Spleen (tissue), 7 donors: ENCODE measurements at regions not wholly inside any gene's neighbourhood (a gene's known extent, or its start where the extent isn't known, plus 50 kb on each side); places are given as distances from the start of the nearest gene placed in this dataset.

Experiments
- POLR2A ChIP-seq, 3 donors: fragments of 450-650 bp; IDR thresholded peaks; one replicate each; pipeline ENCODE4 v1.5.1; 2017; ENCODE audit warnings: antibody characterized with exemption in 3 of 3, mild to moderate bottlenecking in 1 of 3
- POLR2AphosphoS5 ChIP-seq, 3 donors: sonication (generic); formaldehyde crosslinking; IDR thresholded peaks; one replicate each; pipeline ENCODE4 v1.5.1; 2017; ENCODE audit warnings: antibody characterized with exemption in 3 of 3
- TF ChIP-seq, protein P1 (sequence below), 11 experiments: fragments of 200-600 bp in 7 of 11; fragments of 450-650 bp in 4 of 11; sonication (generic) in 4 of 11; IDR thresholded peaks in 8 of 11; conservative IDR thresholded peaks in 3 of 11; 1 replicate in 7 of 11; 2 replicates in 4 of 11; pipeline versions ENCODE4 v1.4.0 to v1.8.0; 2016 to 2021; ENCODE audit warnings: antibody characterized with exemption in 11 of 11, inconsistent platforms in 4 of 11, mild to moderate bottlenecking in 1 of 11
- donor health status: DM: no; HTN: no; CAD: no; lungs with moderate emphysema.
- donor health status: DM: no; HTN: no; CAD: no.
- donor health status: DM: no; HTN: no; CAD: no.

GRCh38 chr13:64314331-64314730 lies 2898.7 kb upstream of the PCDH20 start:
- TF ChIP-seq POLR2A (IDR thresholded peaks at IDR 0.05) (no peak), POLR2AphosphoS5 (IDR thresholded peaks at IDR 0.05) (no peak)
- TF ChIP-seq, protein P1, sequence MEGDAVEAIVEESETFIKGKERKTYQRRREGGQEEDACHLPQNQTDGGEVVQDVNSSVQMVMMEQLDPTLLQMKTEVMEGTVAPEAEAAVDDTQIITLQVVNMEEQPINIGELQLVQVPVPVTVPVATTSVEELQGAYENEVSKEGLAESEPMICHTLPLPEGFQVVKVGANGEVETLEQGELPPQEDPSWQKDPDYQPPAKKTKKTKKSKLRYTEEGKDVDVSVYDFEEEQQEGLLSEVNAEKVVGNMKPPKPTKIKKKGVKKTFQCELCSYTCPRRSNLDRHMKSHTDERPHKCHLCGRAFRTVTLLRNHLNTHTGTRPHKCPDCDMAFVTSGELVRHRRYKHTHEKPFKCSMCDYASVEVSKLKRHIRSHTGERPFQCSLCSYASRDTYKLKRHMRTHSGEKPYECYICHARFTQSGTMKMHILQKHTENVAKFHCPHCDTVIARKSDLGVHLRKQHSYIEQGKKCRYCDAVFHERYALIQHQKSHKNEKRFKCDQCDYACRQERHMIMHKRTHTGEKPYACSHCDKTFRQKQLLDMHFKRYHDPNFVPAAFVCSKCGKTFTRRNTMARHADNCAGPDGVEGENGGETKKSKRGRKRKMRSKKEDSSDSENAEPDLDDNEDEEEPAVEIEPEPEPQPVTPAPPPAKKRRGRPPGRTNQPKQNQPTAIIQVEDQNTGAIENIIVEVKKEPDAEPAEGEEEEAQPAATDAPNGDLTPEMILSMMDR (IDR thresholded peaks at IDR 0.05 in 8 of 11, conservative IDR thresholded peaks at IDR 0.05 in 3 of 11), result no peak
